H1 (cell line): ENCODE measurements at regions not wholly inside any gene's neighbourhood (a gene's known extent, or its start where the extent isn't known, plus 50 kb on each side); places are given as distances from the start of the nearest gene placed in this dataset.

Experiments
- CEBPB ChIP-seq: IDR thresholded peaks from 2 replicates; pipeline ENCODE4 v1.6.1; 2012; ENCODE audit warnings: low read depth, low read length
- CHD2 ChIP-seq: IDR thresholded peaks from 2 replicates; pipeline ENCODE4 v1.6.1; 2012; ENCODE audit warnings: low read length, improper control_type of control experiment
- EZH2 ChIP-seq: fragments of 200-600 bp; sonication (generic); IDR thresholded peaks from 2 replicates; pipeline ENCODE4 v1.7.1; 2012; ENCODE audit warnings: low read depth, mild to moderate bottlenecking, moderate library complexity, low read length, inconsistent platforms; ENCODE audit not compliant: severe bottlenecking
- NRF1 ChIP-seq: IDR thresholded peaks from 2 replicates; pipeline ENCODE4 v1.6.1; 2011; ENCODE audit warnings: mild to moderate bottlenecking, low read depth, low read length, improper control_type of control experiment
- POLR2A ChIP-seq, 2 experiments: IDR thresholded peaks; 1 replicate in 1 of 2; 2 replicates in 1 of 2; pipeline ENCODE4 v1.6.1; 2011; ENCODE audit warnings: low read depth in 2 of 2, low read length in 2 of 2, mild to moderate bottlenecking in 2 of 2; ENCODE audit errors: control extremely low read depth in 1 of 2
- POLR2AphosphoS5 ChIP-seq: IDR thresholded peaks from 2 replicates; pipeline ENCODE4 v1.6.1; 2011; ENCODE audit warnings: low read depth, low read length
- RFX5 ChIP-seq: IDR thresholded peaks from 2 replicates; pipeline ENCODE4 v1.6.1; 2011; ENCODE audit warnings: low read depth, low read length, improper control_type of control experiment, borderline replicate concordance
- SIN3A ChIP-seq, 2 experiments: IDR thresholded peaks in 1 of 2; conservative IDR thresholded peaks in 1 of 2; 2 replicates each; pipeline ENCODE4 v1.6.1; 2011 to 2012; ENCODE audit warnings: low read length in 2 of 2, improper control_type of control experiment in 1 of 2, low read depth in 1 of 2, mild to moderate bottlenecking in 1 of 2
- YY1 ChIP-seq: IDR thresholded peaks from 2 replicates; pipeline ENCODE4 v1.6.1; 2011; ENCODE audit warnings: low read depth, mild to moderate bottlenecking, low read length
- TF ChIP-seq, protein P1 (sequence below), 3 experiments: IDR thresholded peaks; 1 replicate in 2 of 3; 2 replicates in 1 of 3; pipeline versions ENCODE4 v1.5.1 to v1.6.1; 2011; ENCODE audit warnings: low read length in 3 of 3, mild to moderate bottlenecking in 3 of 3, inconsistent platforms in 2 of 3, low read depth in 1 of 3, moderate library complexity in 1 of 3; ENCODE audit not compliant: insufficient read depth in 1 of 3; ENCODE audit errors: control extremely low read depth in 1 of 3
- TF ChIP-seq, protein P2 (sequence below): IDR thresholded peaks from 2 replicates; pipeline ENCODE4 v1.6.1; 2012; ENCODE audit warnings: inconsistent platforms
- TF ChIP-seq, protein P3 (sequence below): IDR thresholded peaks from 2 replicates; pipeline ENCODE4 v1.6.1; 2011; ENCODE audit warnings: low read depth, mild to moderate bottlenecking, low read length; ENCODE audit not compliant: insufficient read depth

DNA sequence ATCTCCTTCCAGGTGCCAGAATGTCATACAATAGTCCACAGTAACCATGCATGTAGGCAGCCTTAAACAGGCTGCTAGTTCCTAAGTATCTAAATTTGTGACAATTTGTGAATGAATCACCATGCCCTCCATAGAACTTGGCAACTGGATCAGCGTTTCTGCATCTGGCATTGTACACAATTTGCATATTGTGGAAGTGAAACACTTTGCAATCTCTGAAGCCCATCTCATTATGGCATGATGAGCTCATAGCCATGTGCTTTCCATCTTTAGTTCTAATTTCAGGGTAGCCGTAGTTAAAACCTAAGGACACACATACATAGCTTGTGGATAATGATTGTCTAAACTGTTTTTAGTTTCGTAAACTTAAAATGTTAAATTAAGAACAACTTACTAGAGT, 573.6 kb downstream of the PPP4R3C start:
- TF ChIP-seq POLR2A (IDR thresholded peaks at IDR 0.05; ENCODE audit: control extremely low read depth in 1 of 2, low read depth in 2 of 2, low read length in 2 of 2): no peak
- no peak for TF ChIP-seq POLR2AphosphoS5
- no peak for TF ChIP-seq EZH2
- TF ChIP-seq, protein P1, sequence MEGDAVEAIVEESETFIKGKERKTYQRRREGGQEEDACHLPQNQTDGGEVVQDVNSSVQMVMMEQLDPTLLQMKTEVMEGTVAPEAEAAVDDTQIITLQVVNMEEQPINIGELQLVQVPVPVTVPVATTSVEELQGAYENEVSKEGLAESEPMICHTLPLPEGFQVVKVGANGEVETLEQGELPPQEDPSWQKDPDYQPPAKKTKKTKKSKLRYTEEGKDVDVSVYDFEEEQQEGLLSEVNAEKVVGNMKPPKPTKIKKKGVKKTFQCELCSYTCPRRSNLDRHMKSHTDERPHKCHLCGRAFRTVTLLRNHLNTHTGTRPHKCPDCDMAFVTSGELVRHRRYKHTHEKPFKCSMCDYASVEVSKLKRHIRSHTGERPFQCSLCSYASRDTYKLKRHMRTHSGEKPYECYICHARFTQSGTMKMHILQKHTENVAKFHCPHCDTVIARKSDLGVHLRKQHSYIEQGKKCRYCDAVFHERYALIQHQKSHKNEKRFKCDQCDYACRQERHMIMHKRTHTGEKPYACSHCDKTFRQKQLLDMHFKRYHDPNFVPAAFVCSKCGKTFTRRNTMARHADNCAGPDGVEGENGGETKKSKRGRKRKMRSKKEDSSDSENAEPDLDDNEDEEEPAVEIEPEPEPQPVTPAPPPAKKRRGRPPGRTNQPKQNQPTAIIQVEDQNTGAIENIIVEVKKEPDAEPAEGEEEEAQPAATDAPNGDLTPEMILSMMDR (IDR thresholded peaks at IDR 0.05; ENCODE audit: control extremely low read depth in 1 of 3, insufficient read depth in 1 of 3, low read depth in 1 of 3, low read length in 3 of 3): no peak
- TF ChIP-seq, protein P2, sequence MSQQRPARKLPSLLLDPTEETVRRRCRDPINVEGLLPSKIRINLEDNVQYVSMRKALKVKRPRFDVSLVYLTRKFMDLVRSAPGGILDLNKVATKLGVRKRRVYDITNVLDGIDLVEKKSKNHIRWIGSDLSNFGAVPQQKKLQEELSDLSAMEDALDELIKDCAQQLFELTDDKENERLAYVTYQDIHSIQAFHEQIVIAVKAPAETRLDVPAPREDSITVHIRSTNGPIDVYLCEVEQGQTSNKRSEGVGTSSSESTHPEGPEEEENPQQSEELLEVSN: no peak
- no peak for TF ChIP-seq CHD2
- TF ChIP-seq, protein P3, sequence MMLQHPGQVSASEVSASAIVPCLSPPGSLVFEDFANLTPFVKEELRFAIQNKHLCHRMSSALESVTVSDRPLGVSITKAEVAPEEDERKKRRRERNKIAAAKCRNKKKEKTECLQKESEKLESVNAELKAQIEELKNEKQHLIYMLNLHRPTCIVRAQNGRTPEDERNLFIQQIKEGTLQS: no peak
- TF ChIP-seq CEBPB: no peak
- TF ChIP-seq RFX5: no peak
- no peak for TF ChIP-seq SIN3A (conservative IDR thresholded peaks at IDR 0.05 in 1 of 2, IDR thresholded peaks at IDR 0.05 in 1 of 2; ENCODE audit: low read depth in 1 of 2, low read length in 2 of 2)
- TF ChIP-seq NRF1: no peak
- TF ChIP-seq YY1: no peak
